Common myeloid progenitor, CD34-positive (primary cell): ENCODE measurements at regions not wholly inside any gene's neighbourhood (a gene's known extent, or its start where the extent isn't known, plus 50 kb on each side); places are given as distances from the start of the nearest gene placed in this dataset.

Experiments
- CTCF ChIA-PET: fragments of 350-600 bp; sonication (Branson Sonifier 250); formaldehyde crosslinking; loops from one replicate; lab custom pipeline; 2021; ENCODE audit warnings: antibody characterized with exemption; lab: Charles Lee
- POLR2A ChIA-PET: fragments of 350-600 bp; sonication (Branson Sonifier 250); formaldehyde crosslinking; loops from one replicate; lab custom pipeline; 2021; ENCODE audit warnings: antibody characterized with exemption; lab: Charles Lee
- DNase-seq, 3 donors: peaks; one replicate each; pipeline versions ENCODE4 v3.0.0 to v3.0.0-alpha.2; 2013
- H3K27ac ChIP-seq, 2 experiments: 1 replicate in 1 of 2; 2 replicates in 1 of 2; pipeline ENCODE4 v1.7.0; 2013; ENCODE audit warnings: inconsistent platforms in 2 of 2, low read length in 2 of 2, mild to moderate bottlenecking in 2 of 2, low read depth in 1 of 2, moderate library complexity in 1 of 2; ENCODE audit not compliant: severe bottlenecking in 2 of 2, insufficient read depth in 1 of 2, poor library complexity in 1 of 2
- H3K27me3 ChIP-seq, 5 experiments: replicated peaks in 2 of 5; 1 replicate in 3 of 5; 2 replicates in 2 of 5; pipeline versions ENCODE4 v1.6.1 to v1.7.0; 2013; ENCODE audit warnings: low read length in 4 of 5, mild to moderate bottlenecking in 2 of 5, moderate library complexity in 2 of 5, inconsistent platforms in 1 of 5; ENCODE audit not compliant: insufficient read depth in 5 of 5, control insufficient read depth in 4 of 5
- H3K36me3 ChIP-seq, 4 experiments: 1 replicate in 2 of 4; 2 replicates in 2 of 4; pipeline versions ENCODE4 v1.6.1 to v1.7.0; 2013; ENCODE audit warnings: low read length in 3 of 4, control low read depth in 1 of 4, mild to moderate bottlenecking in 1 of 4; ENCODE audit not compliant: control insufficient read depth in 4 of 4, insufficient read depth in 4 of 4
- H3K4me1 ChIP-seq, 4 experiments: 1 replicate in 3 of 4; 2 replicates in 1 of 4; pipeline versions ENCODE4 v1.6.1 to v1.7.1; 2013; ENCODE audit warnings: low read length in 3 of 4, mild to moderate bottlenecking in 3 of 4, control low read depth in 1 of 4, inconsistent platforms in 1 of 4, moderate library complexity in 1 of 4; ENCODE audit not compliant: control insufficient read depth in 4 of 4, insufficient read depth in 4 of 4; ENCODE audit errors: control extremely low read depth in 1 of 4
- H3K4me3 ChIP-seq, 7 experiments: 1 replicate in 4 of 7; 2 replicates in 3 of 7; pipeline versions ENCODE4 v1.5.1 to v1.7.0; 2013; ENCODE audit warnings: mild to moderate bottlenecking in 7 of 7, low read length in 6 of 7, moderate library complexity in 6 of 7, inconsistent platforms in 2 of 7, low read depth in 2 of 7, control low read depth in 1 of 7; ENCODE audit not compliant: insufficient read depth in 4 of 7, control insufficient read depth in 1 of 7; ENCODE audit errors: extremely low read depth in 1 of 7
- H3K9me3 ChIP-seq, 5 experiments: 1 replicate in 4 of 5; 2 replicates in 1 of 5; pipeline versions ENCODE4 v1.6.1 to v1.7.1; 2013; ENCODE audit warnings: low read length in 4 of 5, mild to moderate bottlenecking in 2 of 5, inconsistent platforms in 1 of 5, low read depth in 1 of 5, moderate library complexity in 1 of 5; ENCODE audit not compliant: control insufficient read depth in 4 of 5, insufficient read depth in 2 of 5; ENCODE audit errors: control extremely low read depth in 1 of 5
- WGBS: methylation state at CpG from one replicate; pipeline ENCODE4 v1.1.5; 2013; ENCODE audit not compliant: insufficient coverage; 5-methylcytosine and 5-hydroxymethylcytosine counted together

GRCh38 chr12:42977451-42978230 lies 388.1 kb upstream of the PRICKLE1 start:
- ChIA-PET CTCF (no interaction called here), POLR2A (no interaction called here)
- Histone ChIP-seq H3K27ac (no peak overlapping the region), H3K9me3 (peaks cover 0 to 3% (median 2%) of the 10 kb centered on the region in 5 experiments), H3K4me1 (no peaks in the 10 kb centered on the region), H3K36me3 (no peaks in the 10 kb centered on the region), H3K4me3 (no peak overlapping the region), H3K27me3 (no peaks in the 10 kb centered on the region)
- no CpG with 5 or more reads among the region's 1 CpG for WGBS
- no peak for DNase-seq

DNA sequence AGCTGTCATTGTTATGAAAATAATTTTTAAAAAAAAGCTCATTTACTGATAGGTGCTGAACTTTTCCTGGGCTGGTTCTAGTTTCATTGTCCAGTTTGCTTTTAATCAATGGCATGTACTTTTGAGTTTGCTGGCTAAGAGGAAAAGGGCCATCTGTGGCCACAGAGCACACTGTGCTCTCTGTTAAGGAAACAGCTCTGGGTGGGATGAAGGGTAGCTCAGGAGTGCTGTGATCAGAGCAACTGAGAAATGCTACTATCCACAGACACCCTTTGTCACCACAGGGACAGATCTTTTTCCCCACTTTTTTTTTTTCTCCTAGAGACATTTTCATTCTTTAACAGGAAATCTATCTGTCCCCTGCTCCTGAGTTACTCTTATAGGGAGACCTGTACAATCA lies 387.1 kb upstream of the PRICKLE1 start:
- Histone ChIP-seq H3K27me3 (no peaks in the 10 kb centered on the region), H3K27ac (no peak overlapping the region), H3K4me1 (no peaks in the 10 kb centered on the region), H3K36me3 (no peaks in the 10 kb centered on the region), H3K9me3 (peaks cover 0 to 3% (median 2%) of the 10 kb centered on the region in 5 experiments), H3K4me3 (no peak overlapping the region)
- POLR2A ChIA-PET: no interaction called here
- CTCF ChIA-PET: no interaction called here
- DNase-seq: no peak

GRCh38 chr12:42976122-42976521 lies 386.6 kb upstream of the PRICKLE1 start:
- WGBS: no CpG with 5 or more reads among the region's 3 CpGs
- Histone ChIP-seq H3K27ac (no peak overlapping the region), H3K9me3 (peaks cover 0 to 3% (median 2%) of the 10 kb centered on the region in 5 experiments), H3K36me3 (no peaks in the 10 kb centered on the region), H3K4me1 (no peaks in the 10 kb centered on the region), H3K27me3 (no peaks in the 10 kb centered on the region), H3K4me3 (no peak overlapping the region)
- DNase-seq: no peak
- POLR2A ChIA-PET: no interaction called here
- CTCF ChIA-PET: no interaction called here

DNA sequence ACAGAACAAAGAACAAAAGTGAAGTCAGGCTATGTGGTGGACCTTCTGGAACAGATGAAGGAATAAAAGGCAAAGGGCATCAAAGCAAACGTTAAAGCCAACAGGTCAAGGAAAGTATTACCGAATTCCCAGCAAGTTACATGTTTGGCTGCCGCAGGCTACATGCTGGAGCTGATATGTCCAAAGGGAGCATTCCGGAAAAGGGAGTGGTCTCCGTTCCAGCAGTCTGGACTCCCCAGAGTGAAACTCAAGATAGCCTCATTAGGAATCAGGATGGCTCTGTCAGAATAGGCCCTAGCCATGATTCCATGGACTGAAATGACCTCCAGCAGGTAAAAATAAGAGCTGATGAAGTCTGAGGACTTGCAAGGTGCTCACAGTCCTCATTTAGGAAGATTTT lies 379.8 kb upstream of the PRICKLE1 start:
- DNase-seq: no peak
- ChIA-PET CTCF (no interaction called here), POLR2A (no interaction called here)
- Histone ChIP-seq H3K36me3 (no peaks in the 10 kb centered on the region), H3K9me3 (no peaks in the 10 kb centered on the region), H3K4me1 (no peaks in the 10 kb centered on the region), H3K27me3 (no peaks in the 10 kb centered on the region), H3K27ac (no peak overlapping the region), H3K4me3 (no peak overlapping the region)
- 91% methylated on average over 5 of the region's 5 CpGs for WGBS

DNA sequence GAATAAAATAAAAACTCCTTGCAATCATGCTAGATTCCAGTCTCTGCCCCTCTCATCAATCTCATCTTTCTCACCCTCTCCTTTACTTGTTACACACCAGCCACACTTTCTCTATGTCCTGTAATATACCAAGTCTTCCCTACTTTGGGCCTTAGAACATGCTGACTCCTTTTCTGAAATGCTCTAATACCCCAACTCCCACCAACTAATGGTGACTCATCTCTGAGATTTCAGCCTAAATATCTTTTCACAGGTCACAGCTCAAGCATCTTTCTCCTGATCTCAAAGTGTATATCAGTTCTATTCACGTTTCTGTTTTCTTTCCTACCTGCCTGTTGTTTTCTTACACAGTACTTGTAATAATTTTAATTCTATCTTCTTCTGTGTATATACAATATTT lies 378.9 kb upstream of the PRICKLE1 start:
- ChIA-PET POLR2A (no interaction called here), CTCF (no interaction called here)
- no peaks in the 10 kb centered on the region for H3K27me3 ChIP-seq
- H3K27ac ChIP-seq: no peak overlapping the region
- whole genome bisulfite sequencing: no CpG with 5 or more reads among the region's 1 CpG
- no peak for DNase-seq
- H3K9me3 ChIP-seq: no peaks in the 10 kb centered on the region
- no peaks in the 10 kb centered on the region for H3K4me1 ChIP-seq
- H3K4me3 ChIP-seq: no peak overlapping the region
- H3K36me3 ChIP-seq: no peaks in the 10 kb centered on the region

- no CpG with 5 or more reads among the region's 3 CpGs for WGBS
- no peak overlapping the region for H3K27ac ChIP-seq
- H3K36me3 ChIP-seq: no peaks in the 10 kb centered on the region
- no peaks in the 10 kb centered on the region for H3K4me1 ChIP-seq
- ChIA-PET POLR2A (no interaction called here), CTCF (no interaction called here)
- H3K27me3 ChIP-seq: no peaks in the 10 kb centered on the region
- no peak overlapping the region for H3K4me3 ChIP-seq
- no peaks in the 10 kb centered on the region for H3K9me3 ChIP-seq
- DNase-seq: no peak
Measured at GRCh38 chr12:42967850-42968249, 378.3 kb upstream of the PRICKLE1 start.

- POLR2A ChIA-PET: no interaction called here
- WGBS: no CpG with 5 or more reads among the region's 3 CpGs
- H3K9me3 ChIP-seq: no peaks in the 10 kb centered on the region
- DNase-seq: no peak
- no peaks in the 10 kb centered on the region for H3K4me1 ChIP-seq
- CTCF ChIA-PET: no interaction called here
- H3K36me3 ChIP-seq: no peaks in the 10 kb centered on the region
- no peaks in the 10 kb centered on the region for H3K27me3 ChIP-seq
- no peak overlapping the region for H3K4me3 ChIP-seq
- H3K27ac ChIP-seq: no peak overlapping the region
Measured at GRCh38 chr12:42963988-42964387, 374.4 kb upstream of the PRICKLE1 start.
